B cell (primary cell): ENCODE measurements at regions not wholly inside any gene's neighbourhood (a gene's known extent, or its start where the extent isn't known, plus 50 kb on each side); places are given as distances from the start of the nearest gene placed in this dataset.

ENCODE experiments used
- CTCF ChIP-seq: fragments of 200-600 bp; IDR thresholded peaks from one replicate; pipeline ENCODE4 v1.8.0; 2022; ENCODE audit warnings: antibody characterized with exemption, mild to moderate bottlenecking
- EZH2 ChIP-seq: IDR thresholded peaks from 2 replicates; pipeline ENCODE4 v1.6.1; 2012; ENCODE audit warnings: borderline replicate concordance, low read depth, mild to moderate bottlenecking, moderate library complexity, low read length; ENCODE audit not compliant: insufficient read depth, poor library complexity, severe bottlenecking

DNA sequence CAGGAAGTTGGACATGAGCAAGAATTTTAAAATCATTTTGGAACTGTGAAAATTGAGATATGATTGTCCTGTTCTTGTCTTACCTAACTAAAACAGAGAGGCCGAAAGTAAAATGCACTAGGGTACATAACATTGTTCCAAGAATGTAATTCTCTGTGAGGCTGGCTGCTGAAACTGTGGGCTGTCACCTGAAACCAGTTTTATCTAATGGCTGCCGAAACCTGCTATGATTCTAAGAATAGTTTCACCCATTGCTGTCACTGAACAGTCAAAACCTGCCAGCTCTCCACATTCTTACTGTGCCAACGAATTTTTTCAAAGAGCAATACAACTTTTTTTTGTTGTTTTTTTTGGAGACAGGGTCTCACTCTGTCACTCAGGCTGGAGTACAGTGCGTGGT lies 119.3 kb upstream of the ZSWIM2 start:
- TF ChIP-seq CTCF (no peak), EZH2 (no peak)
